Left forelimb (tissue), 1 donor: ENCODE measurements at regions not wholly inside any gene's neighbourhood (a gene's known extent, or its start where the extent isn't known, plus 50 kb on each side); places are given as distances from the start of the nearest gene placed in this dataset.
"Not testable (repeated sequence)": the region's sequence is repeated elsewhere in the genome, so short reads cannot be mapped to it uniquely, and the experiment has no call there.

Source experiments
- DNase-seq: peaks from one replicate; pipeline ENCODE4 v3.0.0-alpha.2; 2018; ENCODE audit warnings: low spot score

DNA sequence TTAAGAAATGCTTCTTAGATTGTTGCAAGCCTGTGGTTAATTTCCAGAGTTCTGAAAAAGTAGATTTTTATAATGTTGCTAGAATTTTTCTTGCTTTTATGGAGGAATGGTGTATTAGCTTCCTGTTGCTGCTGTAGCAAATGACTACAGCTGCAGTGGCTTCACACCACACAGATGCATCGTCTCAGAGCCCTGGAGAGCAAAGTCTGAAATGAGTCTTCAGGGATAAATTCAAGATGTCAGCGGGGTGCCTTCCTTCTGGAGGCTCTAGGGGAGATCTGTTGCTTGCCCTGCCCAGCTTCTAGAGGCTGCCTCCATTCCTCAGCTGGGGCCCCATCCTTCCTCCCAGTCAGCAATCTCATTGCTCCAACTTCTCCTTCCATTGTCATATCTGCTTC, 187.8 kb downstream of the ZNF516 start:
- no peak for DNase-seq

GRCh38 chr18:76306685-76307292, 188.3 kb downstream of the ZNF516 start:
- no peak for DNase-seq

- no peak for DNase-seq
Observed at GRCh38 chr18:76285866-76286265, 209.2 kb downstream of the ZNF516 start.

GRCh38 chr18:76281565-76281964, 213.5 kb downstream of the ZNF516 start:
- no peak for DNase-seq

DNA sequence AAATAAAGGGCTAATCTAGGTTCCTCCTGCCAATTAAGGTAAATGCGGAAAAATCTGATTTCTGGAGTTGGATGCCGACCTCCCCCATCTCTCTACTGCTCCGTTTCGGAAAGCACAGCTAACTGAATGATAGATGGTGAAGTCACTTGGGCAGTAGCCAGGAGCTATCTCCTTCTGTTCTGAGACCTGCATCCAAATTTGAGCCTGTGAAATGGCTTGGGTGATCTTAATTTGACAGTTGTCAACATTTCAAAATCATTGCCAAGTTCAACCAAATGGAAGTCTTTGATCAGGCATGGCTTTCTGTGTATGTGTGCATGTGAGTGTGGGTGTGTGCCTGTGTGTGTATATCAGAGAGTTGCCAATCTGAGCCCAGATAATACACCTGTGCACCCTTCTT, 217.2 kb downstream of the ZNF516 start:
- DNase-seq: no peak

- DNase-seq: no peak
Observed at GRCh38 chr18:76275727-76276313, 219.2 kb downstream of the ZNF516 start.

DNA sequence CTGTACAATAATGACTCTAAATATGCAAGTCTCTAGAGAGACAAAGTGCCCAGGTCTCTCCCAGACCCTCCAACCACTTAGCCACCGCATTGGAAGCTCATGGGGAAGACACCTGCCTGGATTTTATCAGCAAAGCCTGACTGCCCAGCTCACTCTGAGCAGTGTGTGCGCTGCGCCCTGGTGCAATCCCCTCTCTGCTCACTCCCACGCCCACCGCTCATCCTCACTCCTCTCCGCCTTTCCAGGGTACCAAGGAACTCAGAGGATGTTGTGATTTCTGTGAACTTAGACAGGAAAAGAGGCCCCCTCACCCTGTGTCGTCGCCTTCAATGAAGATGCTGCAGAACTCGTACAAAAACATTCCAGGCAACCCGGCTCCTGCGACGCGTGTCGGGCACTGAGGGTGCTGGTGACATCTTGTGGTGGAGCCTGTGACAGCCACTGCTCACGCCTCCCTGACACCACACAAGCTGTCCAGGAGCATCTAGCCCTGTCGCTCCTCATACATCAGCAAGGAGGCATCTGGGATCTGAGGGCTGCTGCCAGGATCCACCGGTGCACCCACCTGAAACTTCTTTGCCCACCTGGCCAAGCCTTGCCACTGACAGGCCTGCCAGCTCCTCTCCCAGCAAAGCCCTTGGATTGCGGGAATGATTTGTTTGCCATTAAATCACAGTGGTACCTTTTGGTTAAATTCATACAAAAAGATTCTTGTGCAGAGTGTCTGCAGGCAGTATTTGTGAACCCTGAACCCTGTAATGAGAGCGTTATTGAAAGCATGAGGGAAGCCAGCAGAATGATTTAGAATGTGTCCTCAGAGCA, 220.4 kb downstream of the ZNF516 start:
- no peak for DNase-seq

DNA sequence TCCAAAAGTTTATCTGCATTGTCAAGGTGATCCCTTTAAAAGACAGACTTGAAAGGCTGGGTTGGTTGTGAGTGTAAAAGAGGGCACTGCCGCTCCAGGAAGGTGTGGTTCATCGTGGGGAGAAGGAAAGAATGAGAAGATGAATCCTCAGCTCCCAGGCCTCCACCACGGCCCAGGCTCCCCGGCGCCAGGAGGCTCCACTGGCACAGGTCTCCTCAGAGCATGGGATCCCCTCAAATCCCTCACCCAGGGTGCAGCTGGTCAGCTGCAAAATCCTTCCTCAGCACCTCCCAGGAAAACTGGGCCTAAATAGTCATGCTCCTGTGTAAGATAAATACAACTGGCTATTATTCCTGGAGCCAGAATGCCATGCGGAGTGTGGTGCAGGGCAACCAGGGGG, 221.1 kb downstream of the ZNF516 start:
- DNase-seq: no peak

- no peak for DNase-seq
Observed at GRCh38 chr18:76273036-76273545, 222.0 kb downstream of the ZNF516 start.

DNA sequence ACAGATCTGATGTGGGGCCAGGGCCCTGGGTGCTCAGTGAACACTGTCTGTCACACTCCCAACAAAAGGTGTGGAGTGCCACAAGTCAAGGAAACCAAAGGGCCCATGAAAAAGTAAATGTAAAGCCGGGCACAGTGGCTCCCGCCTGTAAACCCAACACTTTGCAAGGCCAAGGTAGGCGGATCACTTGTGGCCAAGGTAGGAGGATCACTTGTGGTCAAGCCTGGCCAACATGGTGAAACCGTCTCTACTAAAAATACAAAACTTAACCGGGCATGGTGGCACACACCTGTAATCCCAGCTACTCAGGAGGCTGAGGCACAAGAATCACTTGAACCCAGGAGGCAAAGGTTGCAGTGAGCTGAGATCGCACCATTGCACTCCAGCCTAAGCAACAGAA, 227.6 kb downstream of the ZNF516 start:
- DNase-seq: not testable (repeated sequence)

DNA sequence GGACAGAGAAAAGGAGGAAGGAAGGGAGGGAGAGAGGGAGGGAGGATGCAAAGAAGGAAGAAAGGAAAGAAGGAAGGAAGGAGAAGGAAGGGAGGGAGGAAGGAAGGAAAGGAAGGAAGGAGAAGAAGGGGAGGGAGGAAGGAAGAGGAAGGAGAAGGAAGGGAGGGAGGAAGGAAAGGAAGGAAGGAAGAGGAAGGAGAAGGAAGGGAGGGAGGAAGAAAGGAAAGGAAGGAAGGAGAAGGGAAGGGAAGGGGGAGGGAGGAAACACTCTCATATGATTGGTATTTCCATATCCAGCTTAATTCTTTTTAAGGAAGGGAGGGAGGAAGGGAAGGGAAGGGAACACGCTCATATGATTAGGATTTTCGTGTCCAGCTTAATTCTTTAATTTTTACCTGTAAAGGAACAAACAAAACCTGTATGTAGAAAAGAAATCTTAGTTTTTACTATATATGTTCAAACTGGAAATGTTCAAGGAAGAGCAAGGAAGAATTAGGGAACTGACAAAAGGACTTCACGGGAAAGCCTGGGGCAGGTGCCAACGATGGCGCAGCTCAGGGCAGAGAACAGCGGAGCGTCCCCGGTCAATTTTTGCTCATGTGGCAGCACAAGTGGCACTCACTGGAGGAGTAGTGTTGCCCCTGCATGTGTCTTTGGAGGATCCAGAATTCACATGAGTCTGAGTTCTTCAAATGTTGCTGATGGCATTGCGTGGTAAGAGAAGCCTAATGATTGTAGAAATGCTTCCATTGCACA, 228.6 kb downstream of the ZNF516 start:
- DNase-seq: no peak

- no peak for DNase-seq
Observed at GRCh38 chr18:76265497-76266235, 229.4 kb downstream of the ZNF516 start.

GRCh38 chr18:76264876-76265250, 230.2 kb downstream of the ZNF516 start:
- no peak for DNase-seq

- DNase-seq: no peak
Observed at GRCh38 chr18:76264198-76264875, 230.7 kb downstream of the ZNF516 start.

DNA sequence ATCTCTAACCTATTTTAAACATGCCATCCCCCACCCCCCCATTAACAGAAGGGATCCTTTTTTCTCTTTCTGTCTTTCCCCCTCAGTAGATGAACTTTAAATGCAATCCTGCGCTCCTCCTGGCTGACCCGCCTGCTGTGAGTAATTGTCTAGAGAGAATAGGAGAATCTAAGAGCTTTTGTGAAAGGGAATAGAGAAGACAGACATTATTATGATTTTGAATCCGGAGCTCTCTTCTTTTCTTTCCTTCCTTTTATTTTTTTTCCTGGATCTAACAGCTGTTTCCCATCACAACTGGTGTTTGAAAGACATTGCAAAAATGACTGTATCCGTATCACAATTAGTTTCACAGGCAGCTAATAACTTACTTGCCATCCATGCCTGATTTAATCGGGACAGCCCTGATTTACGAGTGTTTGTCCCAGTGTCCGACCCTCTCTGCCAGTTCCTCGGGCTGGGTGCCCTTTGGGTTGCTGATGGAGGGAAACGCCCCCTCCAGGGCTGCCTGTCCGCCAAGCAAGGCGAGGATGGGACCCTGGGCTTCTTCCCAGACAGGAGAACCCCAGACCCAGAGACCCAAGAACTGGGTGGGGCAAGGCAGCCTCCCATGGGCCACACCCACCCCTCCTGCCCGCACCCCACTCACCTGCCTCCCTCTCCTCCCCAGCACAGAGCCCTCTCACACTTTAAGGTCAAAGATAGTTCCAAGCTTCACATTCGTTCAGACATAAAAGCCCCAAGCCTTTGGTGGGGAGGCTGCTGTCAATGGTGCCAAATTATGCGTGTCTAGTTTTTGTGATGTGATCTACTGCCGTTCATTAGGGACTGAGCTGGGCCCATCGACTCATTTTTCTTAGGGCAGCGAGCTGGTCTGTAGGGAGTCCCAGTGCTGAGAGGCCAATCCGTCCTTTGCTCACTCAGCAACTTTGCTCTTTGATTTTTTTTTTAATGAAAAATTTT, 231.7 kb downstream of the ZNF516 start:
- no peak for DNase-seq

DNA sequence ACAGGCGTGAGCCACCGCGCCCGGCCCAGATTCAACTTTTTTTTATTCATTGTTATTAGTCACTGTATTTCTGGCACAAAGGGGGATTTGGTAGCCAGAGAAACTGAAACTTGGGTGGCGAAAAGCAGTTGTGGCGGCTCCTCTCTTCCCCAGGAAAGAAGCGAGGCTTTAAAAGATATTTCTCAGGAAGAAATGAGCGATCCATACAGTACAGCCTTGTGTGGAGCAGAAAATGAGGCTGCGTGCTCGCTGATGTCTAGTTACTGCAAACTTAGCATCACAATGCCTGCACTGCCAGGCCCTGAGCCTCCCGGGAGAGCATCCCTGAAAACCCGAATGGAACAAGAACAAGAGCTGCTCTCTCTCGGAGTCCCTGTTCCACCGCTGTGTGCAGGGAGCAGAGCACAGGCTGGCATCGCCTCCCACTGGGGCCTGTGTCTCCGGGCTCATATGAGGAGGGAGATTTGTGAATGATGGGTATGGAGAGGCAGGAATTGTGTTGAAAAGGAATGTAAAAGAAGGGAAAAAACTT, 234.0 kb downstream of the ZNF516 start:
- no peak for DNase-seq

DNA sequence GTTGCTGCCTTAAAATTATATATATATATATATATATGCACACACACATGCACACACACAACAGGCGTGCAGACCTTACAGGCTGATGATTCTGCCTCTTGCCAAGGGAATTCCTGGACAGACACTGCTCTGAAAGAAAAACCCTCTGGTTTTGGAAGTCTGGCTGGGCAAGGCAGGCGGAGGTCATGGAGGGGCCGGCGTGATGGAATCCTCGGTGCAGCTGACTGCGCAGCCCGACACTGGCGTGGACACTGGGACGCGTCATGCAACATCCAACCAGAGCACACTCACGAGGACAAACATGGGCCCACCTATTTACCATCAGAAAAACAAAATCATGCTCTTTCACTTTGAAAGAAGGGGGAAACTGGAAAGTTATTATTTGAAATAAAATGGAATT, 235.3 kb downstream of the ZNF516 start:
- no peak for DNase-seq

DNA sequence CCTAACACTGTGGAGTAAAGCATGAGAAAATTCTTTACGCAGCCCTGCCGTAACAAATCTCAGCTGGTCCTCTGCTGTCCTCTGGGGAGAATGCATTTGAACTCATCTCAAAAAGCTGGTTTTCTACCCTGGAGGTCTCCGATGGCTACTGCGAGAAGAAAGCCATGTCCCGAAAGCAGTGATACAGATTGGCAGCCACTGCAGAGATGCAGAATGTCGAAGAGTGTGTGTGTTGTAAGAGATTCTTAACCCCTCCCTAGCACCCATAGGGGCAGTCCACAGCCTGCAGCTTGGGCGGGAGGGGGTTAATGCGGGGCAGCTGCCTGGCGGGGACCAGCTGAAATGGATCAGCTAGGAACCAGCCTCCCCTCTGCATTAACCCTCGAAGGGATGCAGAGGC, 235.9 kb downstream of the ZNF516 start:
- DNase-seq: no peak

GRCh38 chr18:76258209-76258608, 236.8 kb downstream of the ZNF516 start:
- no peak for DNase-seq
